ENCODE measurements at regions not wholly inside any gene's neighbourhood (a gene's known extent, or its start where the extent isn't known, plus 50 kb on each side); places are given as distances from the start of the nearest gene placed in this dataset.

DNA sequence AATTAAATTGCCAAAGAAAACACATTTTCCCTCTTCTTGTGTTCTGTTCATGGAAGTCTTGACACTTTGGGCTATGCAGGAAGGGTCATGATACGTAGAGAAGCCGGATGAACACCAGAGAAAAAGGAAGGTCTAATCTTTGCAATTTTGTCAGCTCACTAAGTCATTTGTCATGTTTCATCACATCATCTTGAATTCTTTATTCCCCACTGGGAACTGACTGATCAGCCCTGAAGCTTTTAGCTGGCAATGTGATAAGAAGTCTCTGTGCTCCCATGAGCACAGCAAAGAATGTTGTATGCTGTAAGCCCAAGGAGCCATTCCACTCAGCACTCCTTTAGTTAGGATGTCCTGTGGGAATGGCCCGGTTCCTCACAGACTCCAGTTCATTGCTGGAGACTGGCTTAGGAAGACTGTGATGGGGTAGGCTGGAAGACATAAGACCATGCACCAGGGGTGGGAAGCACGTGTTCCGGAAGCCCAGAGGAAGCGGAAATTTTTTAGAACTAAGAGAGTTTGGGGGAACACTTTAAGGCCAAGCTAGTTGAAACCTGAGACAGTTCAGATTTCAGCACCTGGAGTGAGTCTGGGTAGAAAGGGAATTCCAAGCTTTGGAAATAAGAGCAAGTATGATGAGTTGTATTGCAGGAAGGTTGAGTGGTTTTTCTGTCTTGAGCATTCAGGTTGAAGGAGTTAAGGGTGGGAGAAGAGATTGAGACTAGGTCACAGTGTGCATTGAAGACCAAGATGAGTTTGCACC, 306.7 kb upstream of the MTNR1B start:
- TF ChIP-seq, protein P1, sequence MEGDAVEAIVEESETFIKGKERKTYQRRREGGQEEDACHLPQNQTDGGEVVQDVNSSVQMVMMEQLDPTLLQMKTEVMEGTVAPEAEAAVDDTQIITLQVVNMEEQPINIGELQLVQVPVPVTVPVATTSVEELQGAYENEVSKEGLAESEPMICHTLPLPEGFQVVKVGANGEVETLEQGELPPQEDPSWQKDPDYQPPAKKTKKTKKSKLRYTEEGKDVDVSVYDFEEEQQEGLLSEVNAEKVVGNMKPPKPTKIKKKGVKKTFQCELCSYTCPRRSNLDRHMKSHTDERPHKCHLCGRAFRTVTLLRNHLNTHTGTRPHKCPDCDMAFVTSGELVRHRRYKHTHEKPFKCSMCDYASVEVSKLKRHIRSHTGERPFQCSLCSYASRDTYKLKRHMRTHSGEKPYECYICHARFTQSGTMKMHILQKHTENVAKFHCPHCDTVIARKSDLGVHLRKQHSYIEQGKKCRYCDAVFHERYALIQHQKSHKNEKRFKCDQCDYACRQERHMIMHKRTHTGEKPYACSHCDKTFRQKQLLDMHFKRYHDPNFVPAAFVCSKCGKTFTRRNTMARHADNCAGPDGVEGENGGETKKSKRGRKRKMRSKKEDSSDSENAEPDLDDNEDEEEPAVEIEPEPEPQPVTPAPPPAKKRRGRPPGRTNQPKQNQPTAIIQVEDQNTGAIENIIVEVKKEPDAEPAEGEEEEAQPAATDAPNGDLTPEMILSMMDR (IDR thresholded peaks at IDR 0.05): no peak
- H3K4me3 Mint-ChIP-seq: no peak overlapping the region
- ChIA-PET POLR2A (no interaction called here), CTCF (no interaction called here)
- no peaks in the 10 kb centered on the region for H3K4me1 Mint-ChIP-seq
- no peaks in the 10 kb centered on the region for H3K27me3 Mint-ChIP-seq
- H3K36me3 Mint-ChIP-seq (ENCODE audit: low read depth): no peaks in the 10 kb centered on the region
- DNase-seq (no peak), ATAC-seq (ENCODE audit: low read depth) (no peak)
- H3K9me3 Mint-ChIP-seq: no peaks in the 10 kb centered on the region
- no peak overlapping the region for H3K27ac Mint-ChIP-seq
- intact Hi-C loops (cut with micrococcal nuclease): no loop called here

GRCh38 chr11:92663539-92663938, 305.9 kb upstream of the MTNR1B start:
- Mint-ChIP-seq H3K27me3 (no peaks in the 10 kb centered on the region), H3K9me3 (no peaks in the 10 kb centered on the region), H3K4me3 (no peak overlapping the region), H3K27ac (no peak overlapping the region), H3K36me3 (ENCODE audit: low read depth) (no peaks in the 10 kb centered on the region), H3K4me1 (no peaks in the 10 kb centered on the region)
- no peak for ATAC-seq (ENCODE audit: low read depth)
- TF ChIP-seq, protein P1 (IDR thresholded peaks at IDR 0.05): no peak
- ChIA-PET POLR2A (no interaction called here), CTCF (no interaction called here)
- intact Hi-C loops (cut with micrococcal nuclease): no loop called here
- DNase-seq: no peak

DNA sequence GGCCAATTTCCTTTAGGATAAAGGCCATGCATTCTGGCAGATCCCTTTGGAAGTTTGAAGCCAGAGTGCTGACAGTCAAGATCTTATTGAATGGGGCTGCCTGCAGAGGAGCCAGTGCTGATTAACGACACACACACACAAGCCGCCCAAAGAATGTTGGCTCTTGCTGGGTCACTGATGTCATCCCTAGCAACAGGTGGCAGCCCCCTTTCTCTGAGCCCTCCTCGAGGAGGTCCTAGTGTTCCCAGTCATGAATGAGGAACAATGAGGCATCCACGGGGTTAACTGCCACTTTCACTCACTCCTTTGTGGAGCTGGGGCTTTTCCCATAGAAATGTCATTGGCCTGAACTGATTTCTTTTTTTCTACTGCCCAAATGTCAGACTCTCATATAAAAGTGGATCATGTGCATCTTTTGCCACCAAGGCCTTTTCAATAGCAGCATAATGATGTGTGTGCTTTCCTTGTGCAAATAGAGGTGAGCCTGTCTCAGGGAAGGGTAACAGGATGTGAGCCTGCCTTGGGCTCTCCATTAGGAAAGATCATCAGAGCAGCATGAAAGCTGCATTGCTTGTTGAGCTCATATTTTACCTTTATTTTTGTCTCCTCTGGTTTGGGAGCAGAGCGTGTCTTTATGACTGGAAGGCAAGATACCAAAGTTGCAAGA, 301.8 kb upstream of the MTNR1B start:
- H3K27ac Mint-ChIP-seq: no peak overlapping the region
- H3K36me3 Mint-ChIP-seq (ENCODE audit: low read depth): no peaks in the 10 kb centered on the region
- H3K9me3 Mint-ChIP-seq: no peaks in the 10 kb centered on the region
- no peak for ATAC-seq (ENCODE audit: low read depth)
- no peak for DNase-seq
- no peaks in the 10 kb centered on the region for H3K27me3 Mint-ChIP-seq
- CTCF ChIA-PET: no interaction called here
- POLR2A ChIA-PET: no interaction called here
- intact Hi-C loops (cut with micrococcal nuclease): no loop called here
- no peaks in the 10 kb centered on the region for H3K4me1 Mint-ChIP-seq
- TF ChIP-seq, protein P1 (IDR thresholded peaks at IDR 0.05): no peak
- H3K4me3 Mint-ChIP-seq: no peak overlapping the region

DNA sequence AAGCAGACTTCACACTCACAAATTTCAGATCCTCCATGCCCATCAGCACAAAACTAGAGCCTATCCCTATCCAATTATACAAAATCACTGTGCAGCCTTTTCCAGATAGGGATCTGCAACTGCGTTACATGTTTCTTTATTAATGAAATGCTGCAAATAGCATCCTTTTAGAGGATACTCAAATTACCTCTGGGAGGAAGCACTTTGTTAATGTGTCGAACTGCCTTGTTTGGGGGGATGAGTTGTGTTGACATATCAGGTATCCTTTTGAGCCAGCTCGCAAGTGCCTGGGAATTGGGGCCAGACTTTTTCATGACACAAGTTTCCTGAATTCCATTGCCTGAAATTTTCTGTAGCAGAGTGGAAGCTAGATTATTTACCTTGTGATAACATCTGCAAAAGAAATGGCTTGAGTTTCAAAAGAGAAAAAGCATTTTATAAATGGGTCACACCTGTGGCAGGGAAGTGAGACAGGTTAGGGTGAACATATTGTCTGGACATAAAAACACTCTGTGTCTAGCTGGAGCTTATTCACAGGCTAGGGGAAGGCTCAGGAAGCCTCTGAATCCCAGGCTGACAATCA, 299.1 kb upstream of the MTNR1B start:
- Mint-ChIP-seq H3K27ac (no peak overlapping the region), H3K9me3 (no peaks in the 10 kb centered on the region), H3K27me3 (no peaks in the 10 kb centered on the region), H3K4me1 (no peaks in the 10 kb centered on the region), H3K4me3 (no peak overlapping the region), H3K36me3 (ENCODE audit: low read depth) (no peaks in the 10 kb centered on the region)
- ChIA-PET POLR2A (no interaction called here), CTCF (no interaction called here)
- DNase-seq (no peak), ATAC-seq (ENCODE audit: low read depth) (no peak)
- intact Hi-C loops (cut with micrococcal nuclease): no loop called here
- TF ChIP-seq, protein P1 (IDR thresholded peaks at IDR 0.05): no peak

DNA sequence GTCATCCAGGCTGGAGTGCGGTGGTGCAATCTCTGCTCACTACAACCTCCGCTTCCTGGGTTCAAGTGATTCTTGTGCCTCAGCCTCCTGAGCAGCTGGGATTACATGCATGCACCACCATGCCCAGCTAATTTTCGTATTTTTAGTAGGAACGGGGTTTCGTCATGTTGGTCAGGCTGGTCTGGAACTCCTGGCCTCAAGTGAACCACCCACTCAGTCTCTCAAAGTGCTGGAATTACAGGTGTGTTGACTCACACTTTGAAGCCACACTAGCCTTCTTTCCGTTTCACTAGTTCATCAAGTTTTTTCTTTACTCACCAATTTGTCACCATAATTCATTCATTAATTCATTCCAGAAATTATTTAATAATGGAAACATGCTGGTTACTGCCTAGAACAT, 298.4 kb upstream of the MTNR1B start:
- TF ChIP-seq, protein P1 (IDR thresholded peaks at IDR 0.05): no peak
- Mint-ChIP-seq H3K36me3 (ENCODE audit: low read depth) (no peaks in the 10 kb centered on the region), H3K4me3 (no peak overlapping the region), H3K9me3 (no peaks in the 10 kb centered on the region), H3K27ac (no peak overlapping the region), H3K4me1 (no peaks in the 10 kb centered on the region), H3K27me3 (no peaks in the 10 kb centered on the region)
- no peak for ATAC-seq (ENCODE audit: low read depth)
- ChIA-PET CTCF (no interaction called here), POLR2A (no interaction called here)
- DNase-seq: no peak
- intact Hi-C loops (cut with micrococcal nuclease): no loop called here

Data from activated B cell treated with CpG ODN at 0.5 μM for 24 hours (primary cell).